ENCODE measurements at regions not wholly inside any gene's neighbourhood (a gene's known extent, or its start where the extent isn't known, plus 50 kb on each side); places are given as distances from the start of the nearest gene placed in this dataset.

DNA sequence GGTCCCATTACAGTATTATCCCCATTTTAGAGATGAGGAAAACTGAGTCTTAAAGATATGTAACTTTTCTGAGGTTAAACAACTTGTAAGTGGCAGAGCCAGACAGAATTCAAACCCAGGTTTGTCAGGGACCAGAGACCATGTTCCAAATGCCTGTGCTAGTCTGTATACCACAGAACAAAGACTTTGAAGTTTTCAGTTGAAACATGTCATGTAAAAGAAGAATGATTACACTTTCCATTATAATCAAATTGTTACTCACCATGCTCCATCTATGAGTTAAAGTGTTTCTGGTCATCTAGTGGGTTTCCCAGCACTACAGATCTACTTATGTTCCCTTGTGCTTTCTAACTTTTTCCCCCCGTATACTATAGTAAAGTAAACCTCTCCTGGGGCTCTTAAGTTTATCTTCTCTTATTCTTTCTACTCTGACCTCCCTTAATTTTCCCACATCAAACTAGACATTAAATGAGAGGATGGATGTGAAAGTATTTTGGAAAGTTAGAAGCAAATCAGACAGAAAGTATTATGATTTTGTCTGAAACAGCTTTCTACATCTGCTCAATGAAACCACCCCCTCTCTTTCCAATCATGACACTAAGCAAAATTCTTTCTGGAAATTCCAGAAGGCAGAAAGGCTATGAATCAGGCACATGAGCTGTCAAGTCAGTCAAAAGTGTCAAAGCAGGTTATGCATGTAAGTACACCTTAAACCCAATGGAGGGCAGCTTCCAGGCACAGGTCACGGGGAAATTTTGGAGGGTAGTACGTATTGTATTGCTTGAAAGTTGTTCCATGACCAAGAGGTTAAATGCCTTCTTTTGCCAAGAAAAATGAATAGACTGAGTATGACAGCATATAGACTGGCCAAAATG, 132.7 kb upstream of the MAP3K7 start:
- H3K27ac Mint-ChIP-seq: no peak overlapping the region
- no peaks in the 10 kb centered on the region for H3K9me3 Mint-ChIP-seq
- peaks cover 5% of the 10 kb centered on the region for H3K4me1 Mint-ChIP-seq
- DNase-seq (no peak), ATAC-seq (peak; percentile 75)
- no peaks in the 10 kb centered on the region for H3K36me3 Mint-ChIP-seq (ENCODE audit: low read depth)
- H3K4me3 Mint-ChIP-seq: no peak overlapping the region
- H3K27me3 Mint-ChIP-seq: peaks cover 13% of the 10 kb centered on the region

DNA sequence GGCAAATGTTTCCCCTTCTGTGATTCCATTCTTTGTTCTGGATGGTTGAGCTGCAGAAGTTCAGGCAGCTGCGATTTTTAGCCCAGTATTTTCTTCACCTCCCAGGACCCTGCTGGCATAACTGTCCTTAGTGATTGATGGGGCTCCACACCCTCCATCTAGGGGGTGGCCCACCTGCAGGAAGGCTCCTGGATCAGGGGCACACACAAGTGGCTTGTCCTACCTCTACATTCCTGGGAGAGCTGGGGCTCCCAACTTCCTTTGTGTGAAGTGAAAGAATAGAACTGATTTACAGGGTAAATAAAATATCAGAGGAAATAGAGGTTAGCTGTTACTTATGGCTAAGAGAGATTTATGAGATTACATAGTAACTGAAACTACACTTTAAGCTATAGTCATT, 129.5 kb upstream of the MAP3K7 start:
- peaks cover 5% of the 10 kb centered on the region for H3K4me1 Mint-ChIP-seq
- no peaks in the 10 kb centered on the region for H3K9me3 Mint-ChIP-seq
- H3K4me3 Mint-ChIP-seq: no peak overlapping the region
- no peak for DNase-seq
- H3K36me3 Mint-ChIP-seq (ENCODE audit: low read depth): no peaks in the 10 kb centered on the region
- ATAC-seq: no peak
- H3K27me3 Mint-ChIP-seq: peaks cover 11% of the 10 kb centered on the region
- no peak overlapping the region for H3K27ac Mint-ChIP-seq

DNA sequence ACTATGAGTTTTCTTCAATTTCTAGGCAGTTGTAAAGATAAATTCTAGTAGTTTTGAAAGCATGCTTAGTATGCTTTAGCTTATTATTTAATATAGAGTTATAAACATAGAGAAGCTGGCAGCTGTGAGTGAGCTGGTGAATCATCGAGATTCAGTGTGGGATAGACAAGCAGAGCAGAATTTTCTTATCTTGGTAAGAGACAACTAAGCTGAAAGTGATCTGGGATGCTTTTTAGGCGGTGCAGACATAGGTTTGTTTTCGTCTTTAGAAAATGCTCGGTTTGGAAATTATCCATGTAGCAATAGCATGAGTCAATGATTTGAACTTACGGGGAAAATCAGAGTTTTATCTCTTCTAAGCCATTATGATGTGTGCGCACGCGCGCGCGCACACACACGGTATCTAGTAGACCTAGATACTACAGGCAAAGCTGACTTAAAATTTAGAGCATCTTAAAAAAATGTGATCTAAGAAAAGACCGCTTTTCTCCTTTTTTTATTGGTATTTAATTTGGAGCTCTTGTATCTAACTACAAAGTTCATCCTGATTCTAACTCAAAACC, 128.3 kb upstream of the MAP3K7 start:
- ATAC-seq: no peak
- DNase-seq: no peak
- Mint-ChIP-seq H3K27ac (no peak overlapping the region), H3K36me3 (ENCODE audit: low read depth) (no peaks in the 10 kb centered on the region), H3K9me3 (no peaks in the 10 kb centered on the region), H3K27me3 (peaks cover 11% of the 10 kb centered on the region), H3K4me3 (no peak overlapping the region), H3K4me1 (peaks cover 5% of the 10 kb centered on the region)

DNA sequence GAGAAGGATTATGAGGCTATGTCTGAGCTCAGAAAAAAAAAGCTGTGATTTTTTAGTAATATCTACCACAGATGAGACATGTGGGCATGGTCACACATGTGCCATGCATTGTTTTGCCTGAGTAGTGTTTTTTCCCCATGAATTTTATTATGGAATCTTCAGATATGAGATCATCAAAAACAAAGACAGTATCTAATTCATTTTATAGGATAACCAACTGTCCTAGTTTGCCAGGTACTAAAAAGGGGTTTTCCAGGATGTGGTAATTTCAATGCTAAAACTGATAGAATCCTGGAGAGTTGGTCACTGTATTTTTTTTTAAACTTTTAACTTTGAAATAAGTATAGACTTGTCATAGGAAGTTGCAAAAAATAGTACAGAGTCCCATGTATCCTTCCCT, 127.4 kb upstream of the MAP3K7 start:
- Mint-ChIP-seq H3K27me3 (peaks cover 14% of the 10 kb centered on the region), H3K27ac (no peak overlapping the region), H3K36me3 (ENCODE audit: low read depth) (no peaks in the 10 kb centered on the region), H3K4me1 (no peaks in the 10 kb centered on the region), H3K4me3 (no peak overlapping the region), H3K9me3 (no peaks in the 10 kb centered on the region)
- no peak for DNase-seq
- no peak for ATAC-seq

DNA sequence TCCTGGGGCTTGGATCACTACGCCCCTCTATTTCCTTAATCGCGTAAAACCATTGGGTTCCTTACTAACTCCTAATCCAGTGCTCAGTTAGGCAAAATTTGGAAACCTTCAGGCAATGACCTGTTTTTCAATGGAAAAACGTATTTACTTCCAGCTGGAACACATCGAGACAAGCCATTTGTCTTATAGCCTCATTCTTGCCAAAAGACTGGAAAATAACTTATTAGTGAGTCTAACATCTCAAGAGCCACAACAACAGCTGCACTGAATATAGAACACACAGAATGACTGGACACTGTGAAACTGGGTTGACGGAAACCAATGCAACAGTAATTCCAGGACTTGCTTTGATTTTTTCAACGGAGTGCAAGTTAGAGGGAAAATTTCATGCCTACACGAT, 125.2 kb upstream of the MAP3K7 start:
- Mint-ChIP-seq H3K4me3 (no peak overlapping the region), H3K27ac (no peak overlapping the region), H3K4me1 (no peaks in the 10 kb centered on the region), H3K36me3 (ENCODE audit: low read depth) (no peaks in the 10 kb centered on the region), H3K27me3 (peaks cover 16% of the 10 kb centered on the region), H3K9me3 (no peaks in the 10 kb centered on the region)
- DNase-seq: no peak
- no peak for ATAC-seq

DNA sequence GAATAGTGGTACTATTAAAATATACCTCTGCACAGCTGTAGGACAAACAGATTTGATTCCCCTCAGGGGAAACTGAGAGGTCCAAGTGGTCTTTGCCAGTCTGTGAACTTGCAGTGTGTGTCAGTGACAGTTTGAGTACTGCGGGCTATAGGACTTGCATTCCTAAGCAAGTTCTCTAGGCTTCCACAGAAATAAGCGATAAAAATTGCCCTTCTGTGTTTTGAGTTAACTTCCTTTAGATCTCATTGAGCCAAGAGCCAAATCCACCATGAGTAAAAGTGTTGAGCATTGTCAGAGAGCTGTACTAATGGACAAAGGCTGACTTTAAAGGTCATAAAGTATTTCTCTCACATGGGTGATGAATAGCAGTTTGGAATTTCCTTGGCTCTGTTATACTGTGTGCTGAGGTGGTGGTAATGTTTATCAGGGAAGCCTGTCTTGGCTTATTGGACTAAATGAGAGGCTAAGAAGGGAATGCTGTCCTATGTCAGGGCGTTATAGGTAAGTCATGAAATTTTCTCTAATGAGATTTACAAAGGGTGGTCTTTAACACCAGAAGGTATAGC, 122.6 kb upstream of the MAP3K7 start:
- no peak overlapping the region for H3K4me3 Mint-ChIP-seq
- peaks cover 14% of the 10 kb centered on the region for H3K27me3 Mint-ChIP-seq
- H3K4me1 Mint-ChIP-seq: no peaks in the 10 kb centered on the region
- no peaks in the 10 kb centered on the region for H3K9me3 Mint-ChIP-seq
- H3K36me3 Mint-ChIP-seq (ENCODE audit: low read depth): no peaks in the 10 kb centered on the region
- ATAC-seq: no peak
- no peak overlapping the region for H3K27ac Mint-ChIP-seq
- no peak for DNase-seq

DNA sequence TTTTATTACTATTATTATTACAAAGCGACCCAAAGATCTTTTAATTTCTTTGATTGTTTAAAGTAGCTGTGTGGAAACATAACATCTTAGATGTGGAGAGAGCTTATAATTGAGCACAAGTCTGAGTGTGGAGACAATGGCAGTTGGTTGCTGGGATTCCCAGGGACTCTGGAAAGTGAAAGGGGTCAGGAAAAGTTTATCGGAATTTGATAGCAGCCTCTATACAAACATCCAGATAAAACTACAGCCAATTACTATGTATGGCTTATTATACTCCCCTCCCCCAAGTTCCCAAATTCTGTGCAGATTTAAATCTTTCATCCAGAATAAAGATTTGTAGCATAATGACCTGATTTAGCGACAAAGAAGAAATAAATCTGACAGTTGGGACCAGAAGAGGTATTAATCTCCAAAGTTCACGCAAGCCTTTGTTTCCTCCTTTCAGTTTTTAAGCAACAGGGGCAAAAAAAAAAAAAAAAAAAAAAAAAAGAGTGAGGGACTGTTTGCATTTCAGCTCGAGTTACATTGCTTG, 121.4 kb upstream of the MAP3K7 start:
- H3K4me3 Mint-ChIP-seq: no peak overlapping the region
- ATAC-seq (no peak), DNase-seq (no peak)
- peaks cover 14% of the 10 kb centered on the region for H3K27me3 Mint-ChIP-seq
- H3K36me3 Mint-ChIP-seq (ENCODE audit: low read depth): no peaks in the 10 kb centered on the region
- no peak overlapping the region for H3K27ac Mint-ChIP-seq
- H3K9me3 Mint-ChIP-seq: no peaks in the 10 kb centered on the region
- no peaks in the 10 kb centered on the region for H3K4me1 Mint-ChIP-seq

DNA sequence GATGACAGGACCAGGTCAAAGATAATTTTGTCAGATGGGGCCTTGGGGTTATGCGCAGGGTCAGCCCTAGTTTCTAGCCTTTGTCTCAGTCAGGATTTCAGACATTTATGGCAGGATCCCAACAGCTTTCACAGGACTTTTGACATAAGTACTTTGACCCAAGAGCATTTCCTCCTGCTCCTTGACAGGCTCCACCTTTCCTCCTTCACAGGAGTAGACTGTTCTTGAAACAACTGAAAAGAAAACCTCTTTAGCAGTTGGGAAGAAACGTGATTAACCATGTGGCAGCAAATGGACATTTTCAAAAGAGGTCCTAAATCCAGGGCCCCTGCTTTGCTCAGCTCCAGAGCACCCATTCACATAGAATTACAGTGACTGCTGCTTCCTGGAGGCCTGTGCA, 120.4 kb upstream of the MAP3K7 start:
- Mint-ChIP-seq H3K36me3 (ENCODE audit: low read depth) (no peaks in the 10 kb centered on the region), H3K27me3 (peaks cover 13% of the 10 kb centered on the region), H3K4me1 (no peaks in the 10 kb centered on the region), H3K4me3 (no peak overlapping the region), H3K9me3 (no peaks in the 10 kb centered on the region), H3K27ac (no peak overlapping the region)
- DNase-seq (no peak), ATAC-seq (no peak)

DNA sequence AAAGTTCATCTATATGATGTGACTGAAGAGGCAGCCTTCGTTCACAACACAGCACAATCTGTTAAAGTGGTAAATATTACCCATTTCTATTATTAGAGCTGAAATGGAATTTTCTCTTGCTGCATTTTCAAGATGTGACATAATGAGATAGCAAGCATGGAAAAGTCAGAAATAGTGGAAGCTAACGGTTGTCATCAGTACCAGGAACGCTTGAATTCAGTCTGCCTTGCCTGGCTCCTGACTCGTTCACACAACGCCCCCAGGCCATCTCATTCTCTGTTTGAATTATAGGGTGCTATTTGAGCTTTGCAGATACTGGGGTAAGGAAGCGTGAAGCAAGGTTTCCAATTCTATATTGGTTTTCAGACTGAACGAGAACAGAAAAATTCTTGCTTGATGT, 116.5 kb upstream of the MAP3K7 start:
- H3K4me1 Mint-ChIP-seq: peaks cover 2% of the 10 kb centered on the region
- H3K36me3 Mint-ChIP-seq (ENCODE audit: low read depth): no peaks in the 10 kb centered on the region
- H3K4me3 Mint-ChIP-seq: no peak overlapping the region
- H3K27me3 Mint-ChIP-seq: peaks cover 16% of the 10 kb centered on the region
- DNase-seq (no peak), ATAC-seq (no peak)
- no peak overlapping the region for H3K27ac Mint-ChIP-seq
- no peaks in the 10 kb centered on the region for H3K9me3 Mint-ChIP-seq

DNA sequence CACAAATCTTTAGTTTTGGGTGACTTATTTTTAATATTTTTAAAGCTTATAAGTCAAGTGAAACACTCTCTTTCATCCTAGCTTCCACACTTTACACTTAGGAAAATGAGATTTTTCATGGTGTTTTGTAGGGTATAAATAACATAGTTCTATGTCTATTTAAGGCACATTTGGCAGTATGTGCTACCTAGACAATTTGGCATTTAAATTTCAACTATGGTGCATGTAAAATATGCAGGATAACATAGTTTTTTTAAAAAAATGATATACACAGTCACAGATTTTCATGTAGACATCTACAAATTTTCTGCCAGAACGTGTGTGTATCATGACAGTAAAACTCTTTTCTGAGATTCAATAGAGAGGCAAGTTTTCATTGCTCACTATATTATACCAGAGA, 115.1 kb upstream of the MAP3K7 start:
- peaks cover 2% of the 10 kb centered on the region for H3K4me1 Mint-ChIP-seq
- H3K27me3 Mint-ChIP-seq: peaks cover 15% of the 10 kb centered on the region
- DNase-seq: no peak
- no peak overlapping the region for H3K27ac Mint-ChIP-seq
- H3K36me3 Mint-ChIP-seq (ENCODE audit: low read depth): no peaks in the 10 kb centered on the region
- ATAC-seq: no peak
- H3K9me3 Mint-ChIP-seq: no peaks in the 10 kb centered on the region
- H3K4me3 Mint-ChIP-seq: no peak overlapping the region

DNA sequence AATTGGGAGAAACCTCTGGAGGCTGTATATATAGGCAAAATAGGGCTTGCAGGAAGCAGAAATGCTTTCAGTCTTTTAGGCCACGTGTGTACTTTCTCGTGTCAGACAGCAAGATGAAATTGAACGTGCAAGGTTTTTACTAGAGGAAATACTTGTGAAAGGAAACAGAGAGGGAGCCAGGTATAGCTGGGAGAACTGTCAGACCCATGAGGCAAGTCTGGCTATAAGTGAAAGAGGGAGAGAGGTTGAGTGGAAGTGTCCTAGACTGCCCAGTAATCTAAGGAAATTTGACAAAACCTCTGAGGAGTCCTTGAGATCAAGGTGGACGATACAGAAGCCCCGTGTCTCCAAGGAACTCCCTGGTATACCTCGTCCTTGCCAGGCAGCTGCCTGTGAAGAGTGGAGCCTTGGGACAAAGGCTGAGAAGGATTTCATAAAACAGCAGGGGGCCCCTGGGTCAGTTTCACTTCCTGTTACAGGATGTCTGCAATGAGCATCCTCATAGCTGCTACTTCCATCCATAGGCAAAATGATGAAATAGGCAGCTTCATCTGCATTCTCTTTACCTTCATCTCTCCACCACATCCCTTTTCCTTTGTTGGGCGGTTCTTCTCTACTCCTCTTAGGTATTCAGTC, 114.4 kb upstream of the MAP3K7 start:
- Mint-ChIP-seq H3K36me3 (ENCODE audit: low read depth) (no peaks in the 10 kb centered on the region), H3K9me3 (no peaks in the 10 kb centered on the region), H3K27me3 (peaks cover 13% of the 10 kb centered on the region), H3K4me1 (peaks cover 2% of the 10 kb centered on the region), H3K27ac (no peak overlapping the region), H3K4me3 (no peak overlapping the region)
- ATAC-seq: peak; percentile 61
- no peak for DNase-seq

DNA sequence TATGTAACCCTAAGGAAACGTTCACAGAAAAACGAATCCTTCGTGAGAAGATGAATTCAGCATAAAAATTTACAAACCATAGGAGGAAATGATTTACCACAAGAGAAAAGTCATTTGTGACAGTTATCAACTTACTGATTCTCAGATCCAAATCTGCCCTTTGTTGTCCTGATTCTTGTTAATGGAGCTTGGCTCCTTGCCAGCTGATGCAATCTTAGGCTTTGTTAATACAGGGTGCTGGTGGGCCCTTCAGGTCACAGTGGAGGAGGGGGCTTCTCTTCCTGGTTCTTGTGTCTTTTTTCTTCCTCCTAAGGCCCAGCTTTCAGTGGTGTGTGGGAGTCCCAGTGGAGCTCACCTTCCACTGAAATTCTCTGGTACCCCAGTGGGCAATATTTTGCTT, 108.4 kb upstream of the MAP3K7 start:
- DNase-seq (no peak), ATAC-seq (no peak)
- no peaks in the 10 kb centered on the region for H3K36me3 Mint-ChIP-seq (ENCODE audit: low read depth)
- H3K4me3 Mint-ChIP-seq: no peak overlapping the region
- H3K4me1 Mint-ChIP-seq: no peaks in the 10 kb centered on the region
- H3K27me3 Mint-ChIP-seq: peaks cover 24% of the 10 kb centered on the region
- H3K27ac Mint-ChIP-seq: no peak overlapping the region
- no peaks in the 10 kb centered on the region for H3K9me3 Mint-ChIP-seq

DNA sequence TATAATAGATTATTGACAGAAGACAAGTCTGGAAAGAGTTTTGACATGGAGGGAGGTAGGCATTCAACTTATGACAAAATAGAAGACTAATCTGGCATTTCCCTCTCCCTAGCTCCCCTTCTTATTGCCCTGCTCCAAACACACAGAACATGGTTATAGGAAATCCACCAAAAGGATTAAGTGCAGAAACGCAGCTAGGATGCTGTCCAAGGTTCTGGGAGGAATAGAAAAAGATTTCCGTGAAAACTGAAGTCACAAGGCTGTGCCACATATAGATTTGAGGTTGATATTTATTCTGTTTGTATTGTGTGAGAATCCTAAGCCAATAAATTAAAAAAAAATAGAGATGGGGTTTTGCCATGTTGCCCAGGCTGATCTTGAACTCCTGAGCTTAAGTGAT, 107.9 kb upstream of the MAP3K7 start:
- no peak overlapping the region for H3K27ac Mint-ChIP-seq
- H3K9me3 Mint-ChIP-seq: no peaks in the 10 kb centered on the region
- H3K36me3 Mint-ChIP-seq (ENCODE audit: low read depth): no peaks in the 10 kb centered on the region
- no peak for ATAC-seq
- peaks cover 25% of the 10 kb centered on the region for H3K27me3 Mint-ChIP-seq
- H3K4me3 Mint-ChIP-seq: no peak overlapping the region
- no peak for DNase-seq
- no peaks in the 10 kb centered on the region for H3K4me1 Mint-ChIP-seq

DNA sequence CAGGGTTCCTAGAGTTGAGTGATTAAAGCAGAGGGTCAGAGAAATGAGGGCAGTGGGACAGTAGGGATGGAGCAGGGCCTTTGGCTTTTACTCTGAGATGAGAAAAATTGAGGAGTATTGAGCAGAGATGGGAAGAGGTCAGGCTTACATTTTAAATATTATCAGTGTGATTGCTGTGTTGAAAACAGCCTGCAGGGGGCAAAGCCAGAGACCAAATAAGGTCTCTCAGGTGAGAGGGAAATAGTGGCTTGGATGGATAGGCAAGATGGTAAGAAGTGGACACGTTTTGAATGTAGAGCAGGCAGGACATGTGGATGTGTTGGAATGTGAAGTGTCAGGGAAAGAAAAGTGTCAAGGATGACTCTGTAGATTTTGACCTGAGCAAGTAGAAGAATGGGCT, 105.0 kb upstream of the MAP3K7 start:
- Mint-ChIP-seq H3K9me3 (no peaks in the 10 kb centered on the region), H3K4me3 (no peak overlapping the region), H3K27ac (no peak overlapping the region), H3K36me3 (ENCODE audit: low read depth) (no peaks in the 10 kb centered on the region), H3K4me1 (no peaks in the 10 kb centered on the region), H3K27me3 (peaks cover 18% of the 10 kb centered on the region)
- DNase-seq (no peak), ATAC-seq (no peak)

DNA sequence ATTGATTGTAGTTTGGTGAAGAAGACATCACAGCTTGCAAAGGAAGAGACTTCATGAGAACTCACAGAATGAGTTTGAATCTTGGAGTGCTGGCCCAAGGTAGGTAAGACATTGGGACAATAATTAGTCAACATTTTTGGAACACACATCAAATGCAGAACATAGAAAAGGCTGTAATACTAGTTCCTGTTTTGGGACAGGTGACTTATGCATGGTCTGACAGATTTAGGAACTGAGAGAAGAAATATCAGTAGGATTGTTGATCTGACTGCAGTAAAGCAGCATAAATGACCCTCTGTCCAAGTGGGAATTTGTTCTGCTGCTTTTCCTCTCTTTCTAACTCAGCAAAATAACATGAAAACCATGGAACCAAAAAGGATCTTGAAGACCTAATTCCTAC, 102.3 kb upstream of the MAP3K7 start:
- Mint-ChIP-seq H3K36me3 (ENCODE audit: low read depth) (no peaks in the 10 kb centered on the region), H3K4me1 (no peaks in the 10 kb centered on the region), H3K27ac (no peak overlapping the region), H3K9me3 (no peaks in the 10 kb centered on the region), H3K4me3 (no peak overlapping the region), H3K27me3 (peaks cover 16% of the 10 kb centered on the region)
- ATAC-seq (no peak), DNase-seq (no peak)
